Common myeloid progenitor, CD34-positive (primary cell): ENCODE measurements at regions not wholly inside any gene's neighbourhood (a gene's known extent, or its start where the extent isn't known, plus 50 kb on each side); places are given as distances from the start of the nearest gene placed in this dataset.
"Not testable (repeated sequence)": the region's sequence is repeated elsewhere in the genome, so short reads cannot be mapped to it uniquely, and the experiment has no call there.

Source experiments
- CTCF ChIA-PET: fragments of 350-600 bp; sonication (Branson Sonifier 250); formaldehyde crosslinking; loops from one replicate; lab custom pipeline; 2021; ENCODE audit warnings: antibody characterized with exemption; lab: Charles Lee
- POLR2A ChIA-PET: fragments of 350-600 bp; sonication (Branson Sonifier 250); formaldehyde crosslinking; loops from one replicate; lab custom pipeline; 2021; ENCODE audit warnings: antibody characterized with exemption; lab: Charles Lee
- DNase-seq, 3 donors: peaks; one replicate each; pipeline versions ENCODE4 v3.0.0 to v3.0.0-alpha.2; 2013
- H3K27ac ChIP-seq, 2 experiments: 1 replicate in 1 of 2; 2 replicates in 1 of 2; pipeline ENCODE4 v1.7.0; 2013; ENCODE audit warnings: inconsistent platforms in 2 of 2, low read length in 2 of 2, mild to moderate bottlenecking in 2 of 2, low read depth in 1 of 2, moderate library complexity in 1 of 2; ENCODE audit not compliant: severe bottlenecking in 2 of 2, insufficient read depth in 1 of 2, poor library complexity in 1 of 2
- H3K27me3 ChIP-seq, 5 experiments: replicated peaks in 2 of 5; 1 replicate in 3 of 5; 2 replicates in 2 of 5; pipeline versions ENCODE4 v1.6.1 to v1.7.0; 2013; ENCODE audit warnings: low read length in 4 of 5, mild to moderate bottlenecking in 2 of 5, moderate library complexity in 2 of 5, inconsistent platforms in 1 of 5; ENCODE audit not compliant: insufficient read depth in 5 of 5, control insufficient read depth in 4 of 5
- H3K36me3 ChIP-seq, 4 experiments: 1 replicate in 2 of 4; 2 replicates in 2 of 4; pipeline versions ENCODE4 v1.6.1 to v1.7.0; 2013; ENCODE audit warnings: low read length in 3 of 4, control low read depth in 1 of 4, mild to moderate bottlenecking in 1 of 4; ENCODE audit not compliant: control insufficient read depth in 4 of 4, insufficient read depth in 4 of 4
- H3K4me1 ChIP-seq, 4 experiments: 1 replicate in 3 of 4; 2 replicates in 1 of 4; pipeline versions ENCODE4 v1.6.1 to v1.7.1; 2013; ENCODE audit warnings: low read length in 3 of 4, mild to moderate bottlenecking in 3 of 4, control low read depth in 1 of 4, inconsistent platforms in 1 of 4, moderate library complexity in 1 of 4; ENCODE audit not compliant: control insufficient read depth in 4 of 4, insufficient read depth in 4 of 4; ENCODE audit errors: control extremely low read depth in 1 of 4
- H3K4me3 ChIP-seq, 7 experiments: 1 replicate in 4 of 7; 2 replicates in 3 of 7; pipeline versions ENCODE4 v1.5.1 to v1.7.0; 2013; ENCODE audit warnings: mild to moderate bottlenecking in 7 of 7, low read length in 6 of 7, moderate library complexity in 6 of 7, inconsistent platforms in 2 of 7, low read depth in 2 of 7, control low read depth in 1 of 7; ENCODE audit not compliant: insufficient read depth in 4 of 7, control insufficient read depth in 1 of 7; ENCODE audit errors: extremely low read depth in 1 of 7
- H3K9me3 ChIP-seq, 5 experiments: 1 replicate in 4 of 5; 2 replicates in 1 of 5; pipeline versions ENCODE4 v1.6.1 to v1.7.1; 2013; ENCODE audit warnings: low read length in 4 of 5, mild to moderate bottlenecking in 2 of 5, inconsistent platforms in 1 of 5, low read depth in 1 of 5, moderate library complexity in 1 of 5; ENCODE audit not compliant: control insufficient read depth in 4 of 5, insufficient read depth in 2 of 5; ENCODE audit errors: control extremely low read depth in 1 of 5
- WGBS: methylation state at CpG from one replicate; pipeline ENCODE4 v1.1.5; 2013; ENCODE audit not compliant: insufficient coverage; 5-methylcytosine and 5-hydroxymethylcytosine counted together

DNA sequence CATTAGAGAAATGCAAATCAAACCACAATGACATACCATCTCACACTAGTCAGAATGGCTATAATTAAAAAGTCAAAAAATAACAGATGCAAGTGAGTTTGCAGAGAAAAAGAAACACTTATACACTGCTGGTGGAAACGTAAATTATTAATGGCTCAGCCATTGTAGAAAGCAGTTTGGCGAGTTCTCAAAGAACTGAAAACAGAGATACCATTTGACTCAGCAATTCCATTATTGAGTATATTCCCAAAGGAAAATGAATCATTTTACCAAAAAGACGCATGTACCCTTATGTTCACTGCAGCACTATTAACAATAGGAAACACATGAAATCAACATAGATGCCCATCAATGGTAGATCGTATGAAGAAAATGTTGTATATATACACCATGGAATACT is 75.0 kb downstream of the NAA11 start:
- DNase-seq, result no peak
- no CpG with 5 or more reads among the region's 4 CpGs for WGBS
- peaks cover 2 to 18% (median 9%) of the 10 kb centered on the region in 4 experiments for H3K4me1 ChIP-seq
- ChIA-PET POLR2A (no interaction called here), CTCF (no interaction called here)
- peaks cover 0 to 3% (median 0%) of the 10 kb centered on the region in 5 experiments for H3K27me3 ChIP-seq
- no peak overlapping the region for H3K4me3 ChIP-seq
- no peak overlapping the region for H3K27ac ChIP-seq
- no peaks in the 10 kb centered on the region for H3K36me3 ChIP-seq
- no peaks in the 10 kb centered on the region for H3K9me3 ChIP-seq

DNA sequence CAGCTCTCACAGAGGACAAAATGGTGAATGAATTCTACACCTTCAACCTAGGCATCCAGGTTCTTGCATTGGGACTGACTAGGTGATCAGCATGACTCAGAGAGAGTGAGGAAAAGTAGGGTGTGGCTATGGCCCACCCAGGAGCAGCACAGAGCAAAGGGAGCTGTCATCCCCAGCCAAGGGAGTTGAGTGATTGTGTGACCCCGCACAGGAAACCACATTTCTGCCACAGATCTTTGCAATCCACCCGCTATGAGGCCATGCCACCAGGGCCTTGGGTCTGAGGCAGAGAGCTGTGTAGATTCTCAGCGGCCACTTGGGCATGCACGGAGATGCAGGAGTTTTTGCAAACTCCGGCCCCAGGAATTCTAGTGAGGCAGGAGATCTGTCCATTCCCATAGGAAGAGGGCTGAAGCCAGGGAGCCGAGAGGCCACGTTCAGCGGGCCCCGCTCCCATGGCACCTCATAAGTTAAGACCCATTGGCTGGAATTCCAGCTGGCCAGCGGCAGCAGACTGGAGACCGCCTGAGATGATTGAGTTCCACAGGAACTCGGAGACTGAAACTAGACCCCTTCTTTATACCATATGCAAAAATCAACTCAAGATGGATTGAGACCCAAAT is 75.9 kb downstream of the NAA11 start:
- POLR2A ChIA-PET, result interaction anchor here (0.6 kb wide), 1 partner anchor 1388 kb away, joined by 3 read pairs; no protein-coding TSS in a partner anchor

DNA sequence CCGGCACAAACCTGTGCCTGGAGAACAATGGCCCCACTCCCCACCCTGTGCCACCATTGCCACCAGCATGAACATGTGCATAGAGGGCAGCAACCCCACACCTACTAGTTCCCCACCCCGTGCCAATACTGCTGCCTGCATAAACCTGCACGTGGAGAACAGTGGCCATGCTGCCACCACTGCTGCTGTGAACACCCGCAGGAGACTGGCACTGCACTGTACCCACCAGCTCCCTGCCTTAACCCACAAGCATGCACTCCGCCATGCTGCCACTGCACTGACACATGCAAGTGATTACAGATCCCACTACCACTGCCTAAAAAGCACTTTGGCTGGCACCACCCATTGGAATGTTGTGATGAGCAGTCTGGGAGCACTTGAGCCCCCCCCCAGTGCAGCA is 77.3 kb downstream of the NAA11 start:
- POLR2A ChIA-PET, result no interaction called here
- Histone ChIP-seq H3K9me3 (peaks cover 0 to 5% (median 0%) of the 10 kb centered on the region in 5 experiments), H3K4me1 (peaks cover 2 to 18% (median 9%) of the 10 kb centered on the region in 4 experiments), H3K27ac (no peak overlapping the region), H3K27me3 (peaks cover 0 to 3% (median 0%) of the 10 kb centered on the region in 5 experiments), H3K4me3 (no peak overlapping the region), H3K36me3 (no peaks in the 10 kb centered on the region)
- DNase-seq, result no peak
- CTCF ChIA-PET, result no interaction called here
- 100% methylated on average over 1 of the region's 5 CpGs for WGBS

More for the DNA sequence above, 75.9 kb downstream of the NAA11 start:
- Histone ChIP-seq H3K9me3 (no peaks in the 10 kb centered on the region), H3K4me1 (peaks cover 2 to 18% (median 9%) of the 10 kb centered on the region in 4 experiments), H3K4me3 (peak overlapping the region in 2 of 7 experiments; percentile 38 to 41), H3K27ac (no peak overlapping the region), H3K27me3 (peaks cover 0 to 3% (median 0%) of the 10 kb centered on the region in 5 experiments), H3K36me3 (no peaks in the 10 kb centered on the region)
- CTCF ChIA-PET, result no interaction called here
- WGBS, result 61% methylated on average over 10 of the region's 12 CpGs
- DNase-seq, result peak; percentile 76 to 93 (median 92)

DNA sequence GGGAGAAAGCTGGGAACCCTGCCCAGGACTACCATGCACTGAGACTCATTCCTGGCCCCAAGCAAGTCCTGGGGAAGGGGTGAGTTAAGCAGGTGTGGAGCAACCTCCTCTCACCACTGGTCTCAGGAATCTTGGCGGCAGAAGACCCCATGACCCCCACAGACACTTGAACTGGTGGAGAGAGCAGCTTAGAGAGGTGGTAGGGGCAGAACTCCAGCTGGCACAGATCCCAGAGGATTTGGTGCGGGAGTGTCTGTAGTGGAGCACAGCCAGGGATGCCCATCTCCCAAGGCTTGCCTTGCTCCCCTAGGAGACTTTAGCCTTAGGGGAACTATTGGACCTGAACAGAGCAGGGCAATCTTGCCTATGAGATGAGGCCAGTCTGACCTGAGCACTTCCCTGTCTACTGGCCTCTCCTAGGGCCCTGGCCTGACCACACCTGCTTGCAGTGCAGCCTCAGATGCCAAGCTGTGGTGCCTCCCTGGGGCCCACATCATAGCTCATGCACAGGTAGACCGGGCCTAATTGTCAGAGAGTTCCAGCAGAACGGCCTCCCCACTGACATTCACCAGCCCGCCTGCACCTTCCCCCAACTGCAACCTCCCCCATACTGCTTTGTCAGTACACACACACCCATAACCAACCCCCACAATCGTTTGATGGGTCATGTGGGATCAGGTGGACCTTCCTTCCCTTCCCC is 78.0 kb downstream of the NAA11 start:
- Histone ChIP-seq H3K27ac (no peak overlapping the region), H3K4me3 (no peak overlapping the region), H3K9me3 (peaks cover 0 to 5% (median 0%) of the 10 kb centered on the region in 5 experiments), H3K4me1 (peaks cover 2 to 18% (median 9%) of the 10 kb centered on the region in 4 experiments), H3K36me3 (no peaks in the 10 kb centered on the region), H3K27me3 (peaks cover 0 to 3% (median 0%) of the 10 kb centered on the region in 5 experiments)
- ChIA-PET CTCF (no interaction called here), POLR2A (no interaction called here)
- 96% methylated on average over 5 of the region's 6 CpGs for WGBS
- DNase-seq, result no peak

DNA sequence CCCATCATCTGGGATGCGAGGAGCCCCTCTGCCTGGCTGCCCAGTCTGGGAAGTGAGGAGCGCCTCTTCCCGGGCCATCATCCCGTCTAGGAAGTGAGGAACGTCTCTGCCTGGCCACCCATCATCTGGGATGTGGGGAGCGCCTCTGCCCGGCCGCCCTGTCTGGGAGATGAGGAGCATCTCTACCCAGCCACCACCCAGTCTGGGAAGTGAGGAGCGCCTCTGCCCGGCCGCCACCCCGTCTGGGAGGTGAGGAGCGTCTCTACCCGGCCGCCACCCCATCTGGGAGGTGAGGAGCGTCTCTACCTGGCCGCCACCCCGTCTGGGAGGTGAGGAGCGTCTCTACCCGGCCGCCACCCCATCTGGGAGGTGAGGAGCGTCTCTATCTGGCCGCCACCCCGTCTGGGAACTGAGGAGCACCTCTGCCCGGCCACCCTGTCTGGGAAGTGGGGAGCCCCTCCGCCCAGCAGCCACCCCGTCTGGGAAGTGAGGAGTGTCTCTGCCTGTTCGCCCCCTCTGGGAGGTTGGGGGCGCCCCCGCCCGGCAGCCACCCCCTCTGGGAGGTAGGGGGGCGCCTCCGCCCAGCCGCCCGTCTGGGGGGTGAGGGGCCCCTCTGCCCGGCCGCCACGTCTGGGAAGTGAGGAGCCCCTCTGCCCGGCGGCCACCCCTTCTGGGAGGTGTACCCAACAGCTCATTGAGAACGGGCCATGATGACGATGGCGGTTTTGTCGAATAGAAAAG is 80.5 kb downstream of the NAA11 start:
- H3K27ac ChIP-seq, DNase-seq, H3K9me3 ChIP-seq, H3K36me3 ChIP-seq, CTCF ChIA-PET, H3K27me3 ChIP-seq, POLR2A ChIA-PET, H3K4me3 ChIP-seq: not testable (repeated sequence)
- WGBS, result 89% methylated on average over 33 of the region's 44 CpGs
- H3K4me1 ChIP-seq, result peaks cover 2 to 17% (median 8%) of the 10 kb centered on the region in 4 experiments

DNA sequence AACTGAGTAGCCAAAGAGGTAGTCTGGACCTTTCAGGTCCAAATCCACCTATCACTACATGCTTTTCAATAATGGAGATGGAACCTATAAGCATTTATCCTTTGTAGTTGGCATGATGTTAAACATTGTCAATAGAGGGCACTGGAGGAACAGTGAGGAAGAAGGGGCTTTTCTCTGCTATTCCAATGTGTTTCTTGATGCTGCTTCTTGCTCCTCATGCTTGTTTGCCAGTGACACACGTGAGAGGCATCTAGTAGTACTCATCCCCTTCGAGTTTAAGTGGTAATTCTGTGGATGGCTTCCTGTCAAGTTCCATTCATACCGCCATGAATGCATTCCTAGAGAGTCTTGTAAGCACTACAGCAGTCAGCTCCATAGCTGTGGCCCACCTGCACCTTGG is 84.0 kb downstream of the NAA11 start:
- POLR2A ChIA-PET, result no interaction called here
- Histone ChIP-seq H3K9me3 (peaks cover 0 to 5% (median 0%) of the 10 kb centered on the region in 5 experiments), H3K4me3 (no peak overlapping the region), H3K27ac (no peak overlapping the region), H3K27me3 (no peaks in the 10 kb centered on the region), H3K4me1 (no peaks in the 10 kb centered on the region), H3K36me3 (no peaks in the 10 kb centered on the region)
- peak; percentile 22 to 42 (median 39) for DNase-seq
- CTCF ChIA-PET, result interaction anchor here (0.8 to 1.7 kb wide), 3 partner anchors 17 to 334 kb away, joined by 3 to 7 read pairs (median 3); no protein-coding TSS in a partner anchor
- 80% methylated on average over 1 of the region's 3 CpGs for WGBS
